ENCODE measurements at regions not wholly inside any gene's neighbourhood (a gene's known extent, or its start where the extent isn't known, plus 50 kb on each side); places are given as distances from the start of the nearest gene placed in this dataset.

- TF ChIP-seq CTCF (IDR thresholded peaks at IDR 0.05), result no peak
- TF ChIP-seq POLR2A (IDR thresholded peaks at IDR 0.05), result no peak
These were observed 53.2 kb upstream of the SHANK2 start for GRCh38 chr11:71305451-71306125.
